ENCODE measurements at regions not wholly inside any gene's neighbourhood (a gene's known extent, or its start where the extent isn't known, plus 50 kb on each side); places are given as distances from the start of the nearest gene placed in this dataset.

- TF ChIP-seq ASH1L (IDR thresholded peaks at IDR 0.05; ENCODE audit: borderline replicate concordance, low read depth, partially characterized antibody), result no peak
These were observed 51.2 kb upstream of the BMPER start (continued) for GRCh38 chr7:33854178-33854577.

DNA sequence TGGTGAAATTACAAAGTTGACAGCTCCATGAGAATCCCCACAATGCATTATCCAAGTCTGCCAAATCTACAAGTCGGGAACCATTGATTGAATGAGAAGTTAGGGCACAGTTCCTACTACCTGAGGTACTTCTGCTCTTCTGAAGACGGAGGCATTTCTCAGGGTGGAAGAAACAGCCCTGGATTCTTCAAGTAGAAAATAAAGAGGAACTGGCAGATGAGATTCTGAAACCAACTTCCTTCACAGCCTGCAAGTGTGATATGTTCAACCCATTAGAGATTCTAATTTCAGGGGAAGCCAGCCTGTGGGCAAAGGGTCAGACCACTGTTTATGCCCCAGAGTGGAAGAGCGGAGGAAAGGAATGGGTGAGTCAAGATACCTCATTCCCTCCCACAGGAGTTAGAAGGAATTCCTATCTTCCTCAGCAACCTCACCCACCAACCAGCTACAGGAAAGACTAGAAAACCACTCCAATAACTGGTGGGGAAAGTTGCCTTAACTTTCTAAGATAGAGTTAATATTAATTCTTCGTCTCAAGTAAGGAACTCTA is 50.5 kb upstream of the BMPER start:
- Histone ChIP-seq H3K27me3 (ENCODE audit: control insufficient read depth in 2 of 2, insufficient read depth in 2 of 2, low read length in 2 of 2) (no peaks in the 10 kb centered on the region), H3K79me2 (ENCODE audit: control insufficient read depth, insufficient read depth, low read length) (no peaks in the 10 kb centered on the region), H3K9me3 (replicated peaks; ENCODE audit: control insufficient read depth, insufficient read depth, low read depth, low read length) (no peaks in the 10 kb centered on the region), H2AFZ (ENCODE audit: low read depth, low read length) (no peak overlapping the region), H3K9ac (ENCODE audit: insufficient read depth in 1 of 2, low read depth in 2 of 2, low read length in 2 of 2) (no peak overlapping the region), H3K4me2 (ENCODE audit: insufficient read depth, low read length) (no peak overlapping the region), H3K9me1 (ENCODE audit: control insufficient read depth, insufficient read depth, low read length) (no peaks in the 10 kb centered on the region), H3K27ac (ENCODE audit: extremely low read depth, low read depth, low read length) (no peak overlapping the region), H3K4me3 (no peak overlapping the region), H3K4me1 (replicated peaks in 1 of 2; ENCODE audit: control insufficient read depth in 2 of 2, insufficient read depth in 2 of 2, low read length in 2 of 2) (no peaks in the 10 kb centered on the region), H3K36me3 (ENCODE audit: control insufficient read depth, insufficient read depth, low read length) (no peaks in the 10 kb centered on the region), H4K20me1 (replicated peaks; ENCODE audit: control insufficient read depth, insufficient read depth, low read length) (no peaks in the 10 kb centered on the region)
- ChIA-PET POLR2A (interaction anchor here (1.0 kb wide), 1 partner anchor 669 kb away, joined by 3 read pairs; no protein-coding TSS in a partner anchor), CTCF (ENCODE audit: low intra/inter-chr PET ratio) (no interaction called here)
- WGBS (ENCODE audit: insufficient coverage, low coverage, missing lambda C conversion rate), result 0% methylated on average over 4 of the region's 4 CpGs
- FAIRE-seq, result no peak
- no peak for ATAC-seq
- intact Hi-C loops (cut with micrococcal nuclease) (no loop called here), in situ Hi-C loops (cut with MboI) (no loop called here)
- DNase-seq (ENCODE audit: extremely low read depth in 1 of 4, low spot score in 3 of 4), result no peak
- BruUV-seq (replicated peaks), result no TSS peak
- TF ChIP-seq PCBP2 (IDR thresholded peaks at IDR 0.05; ENCODE audit: low read depth, low read length, poor library complexity, severe bottlenecking), result no peak
- no peak for TF ChIP-seq HMGXB4 (CRISPR knock-in tag; IDR thresholded peaks at IDR 0.05)
- no peak for TF ChIP-seq SAFB2 (IDR thresholded peaks at IDR 0.05; ENCODE audit: borderline replicate concordance, low read depth, low read length, severe bottlenecking)
- TF ChIP-seq ZBTB49 (CRISPR knock-in tag; IDR thresholded peaks at IDR 0.05; ENCODE audit: borderline replicate concordance), result no peak
- no peak for TF ChIP-seq ZSCAN32 (CRISPR knock-in tag; IDR thresholded peaks at IDR 0.05)
- no peak for TF ChIP-seq JUN (IDR thresholded peaks at IDR 0.05; ENCODE audit: borderline replicate concordance, low read depth, low read length)
- TF ChIP-seq JUN (CRISPR knock-in tag; IDR thresholded peaks at IDR 0.05; ENCODE audit: borderline replicate concordance), result no peak
- no peak for TF ChIP-seq TARDBP (IDR thresholded peaks at IDR 0.05)
- no peak for TF ChIP-seq ZNF41 (CRISPR knock-in tag; conservative IDR thresholded peaks at IDR 0.05)
- no peak for TF ChIP-seq LCOR (CRISPR knock-in tag; IDR thresholded peaks at IDR 0.05)
- no peak for TF ChIP-seq CUX1 (CRISPR knock-in tag; IDR thresholded peaks at IDR 0.05)
